ENCODE measurements at regions not wholly inside any gene's neighbourhood (a gene's known extent, or its start where the extent isn't known, plus 50 kb on each side); places are given as distances from the start of the nearest gene placed in this dataset.

GRCh38 chr5:88487066-88487465 lies 218.4 kb upstream of the TMEM161B start:
- no peak for DNase-seq (ENCODE audit: low spot score)

GRCh38 chr5:88486431-88486830 lies 217.8 kb upstream of the TMEM161B start:
- DNase-seq (ENCODE audit: low spot score), result no peak

- DNase-seq (ENCODE audit: low spot score), result no peak
Measured at GRCh38 chr5:88485531-88485930, 216.9 kb upstream of the TMEM161B start.

- DNase-seq (ENCODE audit: low spot score), result no peak
Measured at GRCh38 chr5:88483964-88484672, 215.5 kb upstream of the TMEM161B start.

- DNase-seq (ENCODE audit: low spot score), result no peak
Measured at GRCh38 chr5:88480801-88481499, 212.3 kb upstream of the TMEM161B start.

GRCh38 chr5:88480245-88480644 lies 211.6 kb upstream of the TMEM161B start:
- DNase-seq (ENCODE audit: low spot score), result no peak

GRCh38 chr5:88474574-88474973 lies 205.9 kb upstream of the TMEM161B start:
- DNase-seq (ENCODE audit: low spot score), result no peak

- DNase-seq (ENCODE audit: low spot score), result no peak
Measured at GRCh38 chr5:88470745-88471144, 202.1 kb upstream of the TMEM161B start.

GRCh38 chr5:88459971-88460370 lies 191.3 kb upstream of the TMEM161B start:
- no peak for DNase-seq (ENCODE audit: low spot score)

GRCh38 chr5:88452820-88453219 lies 184.2 kb upstream of the TMEM161B start:
- DNase-seq (ENCODE audit: low spot score), result peak; percentile 34

- no peak for DNase-seq (ENCODE audit: low spot score)
Measured at GRCh38 chr5:88450239-88450638, 181.6 kb upstream of the TMEM161B start.

GRCh38 chr5:88438006-88438405 lies 169.4 kb upstream of the TMEM161B start:
- no peak for DNase-seq (ENCODE audit: low spot score)

- DNase-seq (ENCODE audit: low spot score), result no peak
Measured at GRCh38 chr5:88436290-88436689, 167.6 kb upstream of the TMEM161B start.

GRCh38 chr5:88428633-88429032 lies 160.0 kb upstream of the TMEM161B start:
- no peak for DNase-seq (ENCODE audit: low spot score)

GRCh38 chr5:88426441-88426840 lies 157.8 kb upstream of the TMEM161B start:
- no peak for DNase-seq (ENCODE audit: low spot score)

GRCh38 chr5:88425124-88425523 lies 156.5 kb upstream of the TMEM161B start:
- no peak for DNase-seq (ENCODE audit: low spot score)

GRCh38 chr5:88419931-88420330 lies 151.3 kb upstream of the TMEM161B start:
- DNase-seq (ENCODE audit: low spot score), result no peak

- DNase-seq (ENCODE audit: low spot score), result no peak
Measured at GRCh38 chr5:88407341-88407740, 138.7 kb upstream of the TMEM161B start.

GRCh38 chr5:88405783-88406182 lies 137.1 kb upstream of the TMEM161B start:
- DNase-seq (ENCODE audit: low spot score), result no peak

GRCh38 chr5:88404405-88404804 lies 135.8 kb upstream of the TMEM161B start:
- DNase-seq (ENCODE audit: low spot score), result no peak

- DNase-seq (ENCODE audit: low spot score), result no peak
Measured at GRCh38 chr5:88401686-88402085, 133.0 kb upstream of the TMEM161B start.

GRCh38 chr5:88401228-88401627 lies 132.6 kb upstream of the TMEM161B start:
- no peak for DNase-seq (ENCODE audit: low spot score)

- no peak for DNase-seq (ENCODE audit: low spot score)
Measured at GRCh38 chr5:88399561-88399960, 130.9 kb upstream of the TMEM161B start.

GRCh38 chr5:88398316-88398715 lies 129.7 kb upstream of the TMEM161B start:
- no peak for DNase-seq (ENCODE audit: low spot score)

Data from iPS-NIHi11 (cell line).